EL (cell line): ENCODE measurements at regions not wholly inside any gene's neighbourhood (a gene's known extent, or its start where the extent isn't known, plus 50 kb on each side); places are given as distances from the start of the nearest gene placed in this dataset.
"Not testable (repeated sequence)": the region's sequence is repeated elsewhere in the genome, so short reads cannot be mapped to it uniquely, and the experiment has no call there.

ENCODE experiments used
- DNase-seq: peaks from one replicate; pipeline ENCODE4 v3.0.0-alpha.2; 2016

DNA sequence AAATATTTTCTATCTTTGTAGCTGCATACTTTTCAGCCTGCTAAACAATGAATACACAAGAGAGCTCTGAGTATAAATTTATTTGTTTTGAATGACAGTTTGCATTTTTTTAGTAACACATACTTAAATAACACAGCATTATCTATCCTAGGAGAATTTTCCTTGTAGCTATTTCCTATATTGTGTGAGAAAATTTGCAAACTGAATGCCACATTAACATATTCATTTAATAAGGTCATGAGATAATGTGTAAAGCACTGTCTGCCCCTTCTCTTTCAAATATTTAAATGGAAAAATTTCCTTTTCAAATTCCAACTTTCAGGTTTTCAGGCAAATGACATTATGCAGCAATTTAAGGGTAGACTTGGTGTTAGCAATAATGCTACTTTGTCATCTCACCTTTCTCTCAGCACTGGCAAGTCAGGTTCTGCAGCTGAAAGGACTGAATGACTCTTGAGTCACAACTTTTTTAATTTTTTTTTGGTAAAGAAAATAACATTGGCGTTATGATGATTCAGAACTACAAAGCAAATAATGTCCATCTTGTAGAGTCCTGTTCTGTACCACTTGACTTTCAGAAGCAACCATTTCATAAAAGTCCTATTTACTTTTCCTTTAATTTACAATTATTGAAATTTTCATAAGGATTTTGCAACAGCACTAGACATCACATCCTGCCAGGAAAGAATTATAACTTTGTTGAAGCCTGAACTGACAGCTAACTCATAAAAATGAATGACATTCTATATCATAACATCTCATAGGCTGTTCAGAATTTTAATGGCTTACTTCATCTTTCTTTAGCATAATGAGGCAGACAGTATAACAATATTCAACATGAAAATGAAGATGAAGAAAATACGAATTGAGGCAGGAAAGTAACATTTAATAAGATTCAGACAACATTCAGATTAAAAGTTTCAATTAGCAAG is 681.6 kb upstream of the SEMA6D start:
- DNase-seq: no peak

DNA sequence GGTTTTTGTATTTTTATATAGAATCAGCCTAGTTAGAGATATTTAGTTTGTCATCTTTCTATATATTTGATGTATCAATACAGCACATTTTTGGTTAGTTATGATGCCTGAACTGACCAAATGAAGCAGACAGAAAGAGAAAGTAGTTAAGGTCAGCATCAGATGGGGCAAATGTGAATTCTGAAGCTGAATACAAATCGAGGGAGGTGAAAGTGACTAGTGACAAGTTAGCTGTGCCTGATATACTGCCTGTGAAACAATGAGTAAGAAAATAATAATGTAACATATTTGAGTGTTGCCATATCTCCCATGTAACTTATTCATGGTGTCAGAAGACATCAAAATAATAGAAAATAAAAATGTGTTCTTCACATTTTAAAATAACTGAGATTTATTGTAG is 680.3 kb upstream of the SEMA6D start:
- DNase-seq: no peak

DNA sequence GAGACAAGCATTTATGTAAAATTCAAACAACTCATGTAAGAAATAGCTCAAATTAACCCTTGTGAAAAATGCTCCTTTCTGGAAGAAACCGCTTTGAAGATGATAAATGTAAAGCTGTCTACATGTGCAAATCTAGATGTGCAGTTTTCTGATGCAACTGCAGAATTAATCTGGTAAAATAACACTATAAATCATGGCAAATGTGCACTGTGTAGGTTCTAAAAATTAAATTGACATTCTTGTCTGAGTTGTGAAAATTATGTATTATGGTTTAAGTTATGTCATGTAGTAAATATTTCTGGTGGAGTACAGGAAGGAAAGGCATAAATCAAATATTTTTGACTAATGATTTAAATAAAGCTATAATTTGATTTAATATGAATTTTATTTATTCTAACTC is 678.1 kb upstream of the SEMA6D start:
- DNase-seq: no peak

DNA sequence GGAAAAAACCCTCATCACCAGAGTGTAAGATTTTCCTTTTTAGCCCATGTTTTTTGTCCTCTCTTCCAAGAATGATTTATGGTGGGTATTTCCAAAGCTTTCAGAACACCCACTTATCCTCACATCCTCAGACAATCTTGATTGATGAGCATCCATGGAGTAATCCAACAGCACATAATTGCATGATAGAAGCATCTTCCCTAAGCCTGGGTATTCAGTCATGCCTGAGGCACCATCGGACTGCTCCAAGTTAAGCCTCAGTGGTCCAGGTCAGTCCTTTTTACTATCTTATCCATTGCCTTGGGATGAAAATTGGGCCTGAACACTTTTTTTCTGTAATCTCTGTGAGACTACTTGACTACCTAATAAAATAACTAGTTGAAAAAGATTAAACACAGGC is 676.0 kb upstream of the SEMA6D start:
- DNase-seq: no peak

DNA sequence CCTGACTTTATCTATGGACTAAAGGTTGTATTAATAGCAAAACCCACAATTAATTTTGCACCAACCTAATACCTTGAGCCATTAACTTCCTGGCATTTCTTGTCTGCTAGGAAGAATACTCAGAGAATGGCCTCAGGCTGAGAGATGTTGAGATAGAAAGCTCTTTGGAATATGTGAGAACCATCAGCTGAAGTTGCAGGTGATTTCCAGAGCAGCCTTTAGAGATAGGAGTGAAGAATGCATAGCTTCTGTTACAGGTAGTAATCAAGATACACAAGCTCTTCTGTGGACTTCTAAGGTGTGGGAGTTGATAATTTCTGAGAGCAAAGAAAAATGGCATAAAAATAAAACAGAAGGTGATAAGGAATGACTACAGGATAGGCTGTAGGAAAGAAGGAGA is 669.3 kb upstream of the SEMA6D start:
- DNase-seq: not testable (repeated sequence)

DNA sequence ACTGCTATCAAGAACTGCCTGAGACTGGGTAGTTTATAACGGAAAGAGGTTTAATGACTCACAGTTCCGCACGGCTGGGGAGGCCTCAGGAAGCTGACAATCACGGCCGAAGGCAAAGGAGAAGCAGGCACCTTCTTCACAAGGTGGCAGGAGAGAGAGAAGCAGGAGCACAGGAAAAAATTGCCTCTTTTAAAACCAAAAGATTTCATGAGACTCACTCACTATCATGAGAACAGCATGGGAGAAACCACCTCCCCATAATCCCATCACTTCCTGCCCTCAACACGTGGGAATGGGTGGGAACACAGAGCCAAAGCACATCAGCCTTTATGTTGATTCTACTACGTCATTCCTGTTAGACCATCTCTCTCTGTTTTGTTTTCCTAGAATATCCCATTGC is 650.9 kb upstream of the SEMA6D start:
- DNase-seq: no peak

DNA sequence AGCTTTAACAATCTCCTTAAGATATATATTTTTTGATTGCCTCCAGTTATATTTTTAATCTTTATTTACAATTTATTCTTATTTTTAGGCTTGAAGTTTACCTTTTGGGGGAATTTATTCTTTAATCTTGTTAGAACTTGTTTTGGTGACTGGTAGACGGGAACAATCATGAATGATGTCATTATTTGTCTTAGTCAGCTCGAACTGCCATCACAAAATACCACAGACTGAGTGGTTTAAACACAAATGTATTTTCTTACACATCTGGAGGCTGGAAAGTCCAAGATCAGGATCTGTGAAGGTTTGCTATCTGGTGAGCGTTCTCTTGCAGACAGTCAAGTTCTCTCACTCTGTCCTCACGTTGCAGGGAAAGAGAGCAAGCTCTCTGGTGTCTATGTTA is 639.5 kb upstream of the SEMA6D start:
- DNase-seq: not testable (repeated sequence)

DNA sequence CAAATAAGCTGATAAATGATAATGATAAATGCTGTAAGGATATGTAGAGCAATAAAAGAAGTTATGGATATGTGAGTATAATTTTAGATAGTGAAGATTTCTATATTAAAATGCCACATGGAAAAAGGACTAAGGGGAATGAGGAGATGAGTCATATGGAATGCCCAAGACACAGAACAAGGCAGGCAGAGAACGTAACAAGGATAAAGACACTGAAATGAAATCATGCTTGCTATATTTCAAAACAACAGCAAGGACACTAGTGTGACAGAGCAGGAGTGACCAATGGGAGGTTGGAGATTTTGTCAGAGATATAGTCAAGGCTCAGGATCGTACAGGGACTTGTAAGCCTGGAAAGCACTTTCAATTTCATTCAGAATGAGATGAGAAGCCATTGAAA is 621.5 kb upstream of the SEMA6D start:
- no peak for DNase-seq

DNA sequence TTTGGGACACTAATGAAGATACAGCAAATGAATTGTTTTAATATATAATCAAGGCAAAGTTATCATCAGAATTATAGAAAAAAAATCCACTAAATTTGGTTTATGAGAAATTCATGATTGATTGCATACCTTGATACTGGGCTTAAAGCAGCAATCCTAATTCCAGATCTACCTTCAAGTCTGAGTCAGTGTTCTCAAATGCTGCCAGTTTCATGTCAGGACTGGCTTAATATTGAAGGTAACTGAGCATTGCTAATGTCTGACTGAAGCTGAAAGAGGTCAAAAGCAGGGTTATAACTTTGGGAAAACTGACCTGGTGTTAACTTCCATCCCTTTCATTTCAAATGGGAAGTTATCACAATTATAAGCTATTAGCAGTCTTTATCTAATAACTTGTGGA is 618.8 kb upstream of the SEMA6D start:
- DNase-seq: not testable (repeated sequence)

DNA sequence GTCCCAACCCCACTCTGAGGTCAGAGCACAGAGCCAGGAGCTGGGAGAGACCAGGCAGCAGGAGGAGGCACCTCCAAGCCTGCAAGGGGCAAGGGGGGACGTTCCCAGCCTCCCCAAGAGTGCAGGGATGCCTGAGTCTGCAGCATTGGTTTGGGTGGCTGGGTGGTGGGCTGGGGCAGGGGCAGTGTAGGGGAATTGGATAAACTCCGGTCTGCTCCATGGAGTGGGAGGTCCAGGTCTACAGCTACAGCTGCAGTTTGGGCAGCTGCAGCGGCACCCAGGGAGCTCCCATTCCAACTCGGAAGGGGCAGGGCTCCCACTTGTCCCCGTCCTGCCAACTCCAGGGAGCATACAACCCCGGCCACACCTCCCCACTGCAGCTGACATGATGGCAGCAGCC is 617.5 kb upstream of the SEMA6D start:
- DNase-seq: not testable (repeated sequence)

DNA sequence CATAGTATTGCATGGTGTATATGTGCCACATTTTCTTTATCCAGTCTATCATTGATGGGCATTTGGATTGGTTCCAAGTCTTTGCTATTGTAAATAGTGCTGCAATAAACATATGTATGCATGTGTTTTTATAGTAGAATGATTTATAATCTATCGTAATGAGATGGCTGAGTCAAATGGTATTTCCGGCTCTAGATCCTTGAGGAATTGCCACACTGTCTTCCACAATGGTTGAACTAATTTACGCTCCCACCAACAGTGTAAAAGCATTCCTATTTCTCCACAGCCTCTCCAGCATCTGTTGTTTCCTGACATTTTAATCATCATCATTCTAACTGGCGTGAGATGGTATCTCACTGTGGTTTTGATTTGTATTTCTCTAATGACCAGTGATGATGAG is 608.5 kb upstream of the SEMA6D start:
- not testable (repeated sequence) for DNase-seq

DNA sequence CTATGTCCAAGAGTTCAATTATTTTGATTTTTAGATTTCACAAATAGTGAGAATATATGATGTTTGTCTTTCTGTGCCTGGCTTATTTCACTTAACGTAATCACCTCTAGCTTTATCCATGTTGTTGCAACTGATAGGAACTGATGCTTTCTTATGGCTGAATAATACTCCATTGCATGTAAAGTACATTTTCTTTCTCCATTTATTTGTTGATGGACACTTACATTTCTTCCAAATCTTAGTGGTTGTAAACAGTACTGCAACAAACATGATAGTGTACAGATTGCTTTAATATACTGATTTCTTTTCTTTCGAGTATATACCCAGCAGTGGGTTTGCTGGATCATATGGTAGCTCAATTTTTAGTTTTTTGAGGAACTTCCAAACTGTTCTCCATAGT is 600.6 kb upstream of the SEMA6D start:
- DNase-seq: no peak

DNA sequence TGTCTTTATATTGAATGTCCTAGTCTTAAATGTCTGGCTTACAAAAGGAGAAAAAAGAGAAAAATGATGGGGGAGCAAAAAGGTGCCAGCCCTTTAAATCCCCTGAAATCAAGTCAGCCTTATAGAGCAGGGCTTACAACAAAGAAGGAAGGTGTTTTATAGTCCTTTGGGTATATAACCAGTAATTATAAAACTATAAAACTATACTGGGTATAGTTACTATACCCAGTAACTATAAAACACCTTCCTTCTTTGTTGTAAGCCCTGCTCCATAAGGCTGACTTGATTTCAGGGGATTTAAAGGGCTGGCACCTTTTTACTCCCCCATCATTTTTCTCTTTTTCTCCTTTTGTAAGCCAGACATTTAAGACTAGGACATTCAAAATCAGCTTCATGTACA is 598.0 kb upstream of the SEMA6D start:
- no peak for DNase-seq

DNA sequence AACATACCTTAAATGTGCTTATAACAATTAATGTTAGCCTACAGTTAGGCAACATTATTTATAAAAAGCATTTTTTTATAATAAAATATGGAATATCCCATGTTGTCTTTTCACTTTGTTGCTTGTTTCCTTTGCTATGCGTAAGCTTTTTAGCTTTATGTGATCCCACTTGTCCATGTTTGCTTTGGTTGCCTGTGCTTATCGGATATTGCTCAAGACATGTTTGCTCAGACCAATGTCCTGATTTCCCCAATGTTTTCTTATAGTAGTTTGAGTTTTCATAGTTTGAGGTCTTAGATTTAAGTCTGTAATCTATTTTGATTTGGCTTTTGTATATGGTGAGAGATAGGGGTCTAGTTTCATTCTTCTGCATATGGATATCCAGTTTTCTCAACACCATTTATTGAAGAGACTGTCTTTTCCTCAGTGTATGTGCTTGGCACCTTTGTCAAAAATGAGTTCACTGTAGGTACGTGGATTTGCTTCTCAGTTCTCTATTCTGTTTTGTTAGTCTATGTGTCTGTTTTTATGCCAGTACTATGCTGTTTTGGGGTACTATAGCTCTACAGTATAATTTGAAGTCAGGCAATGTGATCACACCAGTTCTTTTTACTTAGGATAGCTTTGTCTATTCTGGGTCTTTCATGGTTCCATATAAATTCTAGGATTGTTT is 592.7 kb upstream of the SEMA6D start:
- no peak for DNase-seq

DNA sequence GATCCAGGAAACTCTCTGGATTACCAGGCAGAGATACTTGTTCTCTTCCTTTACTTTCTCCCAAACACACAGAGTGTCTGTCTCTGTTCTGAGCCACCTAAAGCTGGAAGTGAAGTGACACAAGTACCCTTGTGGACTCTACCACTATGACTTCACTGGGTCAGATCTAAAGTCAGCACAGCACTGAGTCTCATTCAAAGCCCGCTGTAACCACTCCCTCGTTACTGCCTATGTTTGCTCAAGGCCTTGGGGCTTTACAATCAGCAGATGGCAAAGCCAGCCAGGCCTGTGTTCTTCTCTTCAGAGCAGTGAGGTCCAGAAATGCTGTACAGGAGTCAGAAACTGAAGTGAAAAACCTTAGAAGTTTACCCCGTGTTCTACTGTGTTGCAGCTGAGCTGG is 588.3 kb upstream of the SEMA6D start:
- no peak for DNase-seq

DNA sequence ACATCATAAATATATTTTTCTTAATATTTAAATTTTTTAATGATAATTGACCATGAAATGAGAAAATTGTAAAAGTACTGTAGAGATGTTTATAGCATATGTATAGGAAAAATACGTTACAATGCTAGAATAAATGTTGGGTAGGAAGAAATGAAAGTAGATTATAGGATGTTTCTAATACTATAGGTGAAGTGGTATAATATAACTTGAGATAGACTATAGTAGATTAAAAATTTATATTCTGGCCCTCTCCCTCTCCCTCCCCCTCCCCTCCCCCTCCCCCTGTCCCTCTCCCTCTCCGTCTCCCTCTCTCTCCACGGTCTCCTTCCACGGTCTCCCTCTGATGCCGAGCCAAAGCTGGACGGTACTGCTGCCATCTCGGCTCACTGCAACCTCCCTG is 585.9 kb upstream of the SEMA6D start:
- not testable (repeated sequence) for DNase-seq

DNA sequence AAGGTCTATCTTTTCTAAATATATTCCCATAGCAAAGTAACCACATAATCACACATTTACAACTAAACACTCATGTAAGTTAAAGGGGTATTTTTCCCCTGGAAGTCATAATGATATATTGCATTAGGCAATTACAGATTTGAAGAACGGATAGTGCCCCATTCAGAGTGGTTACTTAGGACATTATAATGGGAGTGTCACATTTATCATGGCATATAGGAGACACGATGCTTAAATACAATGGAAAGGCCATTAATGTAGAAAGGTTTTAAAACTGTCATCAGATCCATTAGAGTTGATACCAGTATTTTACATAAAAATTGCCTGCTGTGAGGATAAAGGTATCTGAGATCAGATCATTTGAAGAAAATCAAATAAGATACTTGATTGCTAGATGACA is 582.0 kb upstream of the SEMA6D start:
- DNase-seq: no peak

DNA sequence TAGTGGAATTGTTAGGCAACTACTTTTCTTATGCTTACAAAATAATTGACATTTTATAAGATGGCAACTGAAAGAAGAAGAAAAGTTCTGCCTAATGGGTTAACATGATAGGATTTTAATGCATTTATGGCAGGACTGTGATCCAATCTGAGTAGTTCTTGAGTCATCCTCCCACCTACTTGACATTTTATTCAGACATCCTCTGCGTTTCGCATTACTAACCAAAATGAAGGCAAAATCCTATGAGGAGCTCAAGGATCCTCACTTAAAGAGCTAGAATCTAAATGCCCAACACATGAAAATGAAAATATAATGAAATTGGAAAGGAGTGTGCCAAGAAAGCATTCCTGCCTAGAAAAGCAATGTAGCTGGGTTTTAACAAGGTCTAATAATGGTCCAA is 581.1 kb upstream of the SEMA6D start:
- DNase-seq: no peak

DNA sequence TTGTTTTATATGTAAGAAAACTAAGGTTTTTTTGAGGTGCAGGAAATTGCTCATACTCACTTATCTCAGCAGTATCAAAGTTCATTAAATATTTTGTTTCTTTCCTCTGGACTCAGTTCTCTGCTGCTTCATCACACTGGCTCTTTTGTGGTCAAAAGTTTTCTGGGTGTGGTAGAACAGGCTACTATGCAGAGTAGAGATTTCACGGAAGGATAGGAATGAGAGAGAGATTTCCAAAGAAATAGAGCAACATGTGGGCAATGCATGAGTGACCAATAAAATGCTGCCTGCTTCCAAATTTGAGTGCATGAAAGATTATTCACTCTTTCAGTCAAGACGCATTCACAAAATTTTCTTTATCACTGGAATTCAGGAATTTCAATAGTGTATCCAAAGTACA is 577.3 kb upstream of the SEMA6D start:
- no peak for DNase-seq

DNA sequence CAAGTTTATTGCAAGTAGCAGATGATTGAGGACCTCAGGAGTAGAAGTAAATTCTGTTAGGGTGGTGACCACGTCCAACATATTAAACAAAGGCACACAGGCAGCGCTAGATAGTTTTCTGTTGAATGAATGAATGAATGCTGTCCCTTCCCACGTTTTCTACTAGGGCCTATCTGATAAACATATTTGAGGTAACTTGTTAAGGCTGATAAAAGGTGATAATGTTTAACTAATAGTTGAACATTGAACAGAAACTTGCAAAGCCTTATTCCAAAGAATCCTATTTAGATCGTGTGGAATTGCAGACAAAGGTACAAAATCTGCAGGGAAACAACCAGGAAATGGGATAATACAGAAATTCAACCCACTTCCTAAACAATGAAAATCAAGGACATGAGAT is 559.5 kb upstream of the SEMA6D start:
- no peak for DNase-seq

DNA sequence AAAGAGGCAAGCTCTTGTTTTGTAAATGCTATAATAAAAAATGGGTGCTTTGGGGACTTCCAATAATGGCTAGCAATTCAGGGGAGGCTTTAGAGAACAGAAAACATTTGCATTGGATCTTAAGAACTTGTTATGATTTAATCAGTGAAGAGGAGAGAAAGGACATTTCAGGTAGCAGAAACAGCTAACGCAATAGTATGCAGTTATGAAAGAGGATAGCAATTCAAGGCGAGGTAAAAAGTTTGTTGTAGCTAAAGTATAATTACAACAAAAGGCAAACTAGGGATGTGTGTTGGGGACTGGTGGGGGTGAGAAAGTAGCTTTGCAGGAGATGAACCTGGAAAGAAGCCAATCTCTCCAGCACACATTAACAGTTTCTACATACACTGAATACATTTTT is 558.7 kb upstream of the SEMA6D start:
- DNase-seq: no peak

DNA sequence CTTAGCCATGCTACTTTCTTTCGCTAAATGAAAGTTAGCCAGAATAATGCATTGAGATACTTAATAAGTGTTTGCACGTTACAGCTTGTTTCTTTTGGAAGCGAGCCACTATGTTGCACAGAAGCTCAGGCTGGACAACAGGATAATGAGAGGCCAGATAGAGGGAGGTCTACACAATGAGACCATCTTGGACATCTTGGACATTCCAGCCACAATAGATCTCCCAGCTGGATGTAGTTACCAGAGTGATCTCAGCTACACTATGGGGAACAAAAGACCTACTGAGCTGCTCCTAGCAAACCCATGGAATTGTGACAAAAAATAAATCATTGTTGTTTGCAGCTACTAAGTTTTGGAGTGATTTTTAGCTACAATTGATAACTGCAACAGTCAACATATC is 540.1 kb upstream of the SEMA6D start:
- DNase-seq: no peak

DNA sequence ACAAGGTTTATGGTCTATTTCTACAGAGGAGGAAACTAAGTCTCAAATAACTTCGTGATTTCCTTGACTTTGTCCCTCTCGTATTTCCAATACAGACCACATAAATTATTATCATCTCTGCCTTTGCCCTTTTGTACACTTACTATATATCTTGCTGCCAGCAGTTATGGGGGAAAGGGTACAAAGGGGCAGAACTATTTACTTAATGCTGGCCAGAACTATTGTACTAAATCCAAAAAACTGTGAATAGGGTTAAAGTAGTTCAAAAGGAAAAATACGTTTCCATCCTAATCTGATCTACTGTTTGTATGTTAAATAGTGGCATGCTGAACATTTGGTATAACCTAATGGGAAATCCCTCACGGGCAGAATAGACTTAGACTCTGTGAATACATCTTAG is 537.3 kb upstream of the SEMA6D start:
- DNase-seq: no peak

DNA sequence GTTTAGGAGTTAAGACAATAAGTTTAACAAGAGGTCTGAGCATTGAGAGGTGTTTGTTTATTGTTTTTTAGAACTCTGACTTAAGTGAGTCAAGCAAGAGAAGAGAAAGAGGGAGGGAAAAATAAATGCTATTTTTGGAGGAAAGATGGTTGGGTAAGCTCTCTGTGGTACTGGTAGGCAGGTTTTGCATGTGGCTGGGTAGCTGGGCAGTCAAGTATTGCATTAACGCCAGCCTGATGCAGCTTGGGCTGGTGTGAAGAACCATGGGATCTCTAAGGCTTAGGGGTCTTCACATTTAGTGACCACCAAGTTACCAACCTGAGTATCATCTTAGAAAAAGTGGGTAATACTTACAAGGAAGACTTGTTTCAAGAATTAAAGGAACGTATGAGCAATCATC is 534.5 kb upstream of the SEMA6D start:
- no peak for DNase-seq
